Colonic mucosa (tissue), 4 donors: ENCODE measurements at regions not wholly inside any gene's neighbourhood (a gene's known extent, or its start where the extent isn't known, plus 50 kb on each side); places are given as distances from the start of the nearest gene placed in this dataset.
"Not testable (repeated sequence)": the region's sequence is repeated elsewhere in the genome, so short reads cannot be mapped to it uniquely, and the experiment has no call there.

ENCODE experiments used
- DNase-seq: peaks from one replicate; pipeline ENCODE4 v3.0.0-alpha.2; 2020
- H3K27ac ChIP-seq: fragments of 200-600 bp; one replicate; pipeline ENCODE4 v1.8.0; 2021
- H3K27me3 ChIP-seq: fragments of 200-600 bp; one replicate; pipeline ENCODE4 v1.8.0; 2021
- H3K36me3 ChIP-seq: fragments of 200-600 bp; one replicate; pipeline ENCODE4 v1.8.0; 2021
- H3K4me1 ChIP-seq: fragments of 200-600 bp; one replicate; pipeline ENCODE4 v1.8.0; 2021; ENCODE audit warnings: mild to moderate bottlenecking
- H3K4me3 ChIP-seq: fragments of 200-600 bp; one replicate; pipeline ENCODE4 v1.8.0; 2021
- H3K9ac ChIP-seq, 2 donors: one replicate each; pipeline ENCODE4 v1.7.0; 2013; ENCODE audit warnings: control low read depth in 2 of 2, low read depth in 2 of 2, low read length in 2 of 2
- H3K9me3 ChIP-seq: fragments of 200-600 bp; one replicate; pipeline ENCODE4 v1.8.0; 2021
- intact Hi-C: fragments of 100-400 bp; cut with DNase I; formaldehyde crosslinking; loops from one replicate; pipeline ENCODE4 v1.14.1; 2022
- TF ChIP-seq, protein P1 (sequence below): fragments of 200-600 bp; IDR thresholded peaks from one replicate; pipeline ENCODE4 v1.8.0; 2022; ENCODE audit warnings: antibody characterized with exemption, mild to moderate bottlenecking
- donor health status: healthy.
- donor health status: DM: no; HTN: no; CAD: no.
- donor health status: DM: no; HTN: no; CAD: no.

DNA sequence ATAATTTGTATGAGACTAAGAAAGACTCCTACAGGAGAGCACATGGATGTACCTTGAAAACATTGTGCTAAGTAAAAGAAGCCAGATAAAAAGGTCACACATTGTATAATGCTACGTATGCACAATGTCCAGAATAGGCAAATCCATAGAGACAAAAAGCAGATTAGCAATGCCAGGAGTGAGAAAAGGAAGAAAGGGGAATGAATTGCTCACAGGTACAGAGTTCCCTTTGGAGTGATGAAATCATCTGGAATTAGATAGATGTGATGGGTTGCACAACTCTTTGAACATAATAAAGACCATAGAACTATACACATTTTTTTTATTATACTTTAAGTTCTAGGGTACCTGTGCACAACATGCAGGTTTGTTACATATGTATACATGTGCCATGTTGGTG is 1218.9 kb upstream of the TMEM132C start:
- intact Hi-C loops: no loop called here
- Histone ChIP-seq H3K4me3 (no peak overlapping the region), H3K27ac (no peak overlapping the region), H3K36me3 (no peaks in the 10 kb centered on the region), H3K9me3 (no peaks in the 10 kb centered on the region), H3K4me1 (no peaks in the 10 kb centered on the region), H3K9ac (no peak overlapping the region), H3K27me3 (no peaks in the 10 kb centered on the region)
- no peak for DNase-seq
- TF ChIP-seq, protein P1, sequence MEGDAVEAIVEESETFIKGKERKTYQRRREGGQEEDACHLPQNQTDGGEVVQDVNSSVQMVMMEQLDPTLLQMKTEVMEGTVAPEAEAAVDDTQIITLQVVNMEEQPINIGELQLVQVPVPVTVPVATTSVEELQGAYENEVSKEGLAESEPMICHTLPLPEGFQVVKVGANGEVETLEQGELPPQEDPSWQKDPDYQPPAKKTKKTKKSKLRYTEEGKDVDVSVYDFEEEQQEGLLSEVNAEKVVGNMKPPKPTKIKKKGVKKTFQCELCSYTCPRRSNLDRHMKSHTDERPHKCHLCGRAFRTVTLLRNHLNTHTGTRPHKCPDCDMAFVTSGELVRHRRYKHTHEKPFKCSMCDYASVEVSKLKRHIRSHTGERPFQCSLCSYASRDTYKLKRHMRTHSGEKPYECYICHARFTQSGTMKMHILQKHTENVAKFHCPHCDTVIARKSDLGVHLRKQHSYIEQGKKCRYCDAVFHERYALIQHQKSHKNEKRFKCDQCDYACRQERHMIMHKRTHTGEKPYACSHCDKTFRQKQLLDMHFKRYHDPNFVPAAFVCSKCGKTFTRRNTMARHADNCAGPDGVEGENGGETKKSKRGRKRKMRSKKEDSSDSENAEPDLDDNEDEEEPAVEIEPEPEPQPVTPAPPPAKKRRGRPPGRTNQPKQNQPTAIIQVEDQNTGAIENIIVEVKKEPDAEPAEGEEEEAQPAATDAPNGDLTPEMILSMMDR: no peak

DNA sequence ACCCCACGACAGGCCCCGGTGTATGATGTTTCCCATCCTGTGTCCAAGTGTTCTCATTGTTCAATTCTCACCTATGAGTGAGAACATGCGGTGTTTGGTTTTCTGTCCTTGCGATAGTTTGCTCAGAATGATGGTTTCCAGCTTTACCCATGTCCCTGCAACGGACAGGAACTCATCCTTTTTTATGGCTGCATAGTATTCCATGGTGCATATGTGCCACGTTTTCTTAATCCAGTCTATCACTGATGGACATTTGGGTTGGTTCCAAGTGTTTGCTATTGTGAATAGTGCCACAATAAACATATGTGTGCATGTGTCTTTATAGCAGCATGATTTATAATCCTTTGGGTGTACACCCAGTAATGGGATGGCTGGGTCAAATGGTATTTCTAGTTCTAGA is 1218.4 kb upstream of the TMEM132C start:
- intact Hi-C loops, DNase-seq, H3K9me3 ChIP-seq, H3K27me3 ChIP-seq, H3K9ac ChIP-seq, H3K36me3 ChIP-seq, H3K4me1 ChIP-seq, H3K27ac ChIP-seq, H3K4me3 ChIP-seq: not testable (repeated sequence)

DNA sequence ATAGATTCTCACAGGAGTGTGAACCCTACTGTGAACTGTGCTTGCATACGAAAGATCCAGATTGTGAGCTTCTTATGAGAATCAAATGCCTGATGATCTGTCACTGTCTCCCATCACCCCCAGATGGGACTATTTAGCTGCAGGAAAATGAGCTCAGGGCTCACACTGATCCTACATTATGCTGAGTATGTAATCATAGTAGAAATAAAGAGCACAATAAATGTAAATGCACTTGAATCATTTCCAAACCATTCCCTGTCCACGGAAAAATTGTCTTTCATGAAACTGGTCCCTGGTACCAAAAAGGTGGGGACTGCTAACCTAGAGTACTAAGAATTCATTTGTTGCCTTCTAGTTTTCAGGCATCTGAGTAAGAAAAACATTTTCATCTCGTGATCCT is 1215.8 kb upstream of the TMEM132C start:
- TF ChIP-seq, protein P1: no peak
- Histone ChIP-seq H3K27me3 (no peaks in the 10 kb centered on the region), H3K4me1 (no peaks in the 10 kb centered on the region), H3K9me3 (no peaks in the 10 kb centered on the region), H3K9ac (no peak overlapping the region), H3K36me3 (no peaks in the 10 kb centered on the region), H3K27ac (no peak overlapping the region), H3K4me3 (no peak overlapping the region)
- intact Hi-C loops: no loop called here
- DNase-seq: no peak

DNA sequence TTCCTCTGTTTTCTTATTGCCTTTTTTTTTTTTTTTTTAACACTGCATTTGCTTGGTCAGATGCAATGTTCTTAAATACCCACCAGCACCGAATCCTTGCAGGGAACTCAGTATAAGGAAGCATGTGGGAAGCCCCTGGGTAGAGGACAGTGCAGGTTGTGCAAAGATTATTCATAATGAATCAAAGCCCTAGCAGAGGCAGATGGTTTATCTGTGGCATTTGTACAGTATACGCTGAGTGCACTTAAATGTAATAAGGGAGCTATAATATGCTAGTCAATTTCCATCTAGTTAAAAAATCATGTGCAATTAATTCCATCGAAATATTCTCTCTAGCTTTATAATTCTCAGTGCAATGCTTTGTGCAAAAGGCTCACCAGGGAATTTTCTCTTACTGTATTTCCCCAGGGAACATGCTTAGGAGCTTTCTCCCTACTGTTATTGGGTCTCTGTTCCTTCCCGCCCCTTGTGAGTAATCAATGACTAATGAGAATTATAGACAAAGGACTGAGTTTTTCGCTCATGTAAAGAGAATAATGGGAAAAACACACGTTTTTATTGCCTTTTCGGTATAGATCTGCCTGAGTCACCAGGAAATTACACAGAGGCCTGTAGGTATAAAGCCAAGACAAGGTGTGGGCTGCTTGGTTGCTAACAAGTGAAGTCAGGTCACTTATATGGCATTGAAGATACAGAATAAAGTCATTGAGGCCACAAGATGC is 1214.3 kb upstream of the TMEM132C start:
- Histone ChIP-seq H3K4me1 (no peaks in the 10 kb centered on the region), H3K36me3 (no peaks in the 10 kb centered on the region), H3K9me3 (no peaks in the 10 kb centered on the region), H3K27me3 (no peaks in the 10 kb centered on the region), H3K27ac (no peak overlapping the region), H3K4me3 (no peak overlapping the region), H3K9ac (no peak overlapping the region)
- DNase-seq: no peak
- intact Hi-C loops: no loop called here
- TF ChIP-seq, protein P1: no peak

DNA sequence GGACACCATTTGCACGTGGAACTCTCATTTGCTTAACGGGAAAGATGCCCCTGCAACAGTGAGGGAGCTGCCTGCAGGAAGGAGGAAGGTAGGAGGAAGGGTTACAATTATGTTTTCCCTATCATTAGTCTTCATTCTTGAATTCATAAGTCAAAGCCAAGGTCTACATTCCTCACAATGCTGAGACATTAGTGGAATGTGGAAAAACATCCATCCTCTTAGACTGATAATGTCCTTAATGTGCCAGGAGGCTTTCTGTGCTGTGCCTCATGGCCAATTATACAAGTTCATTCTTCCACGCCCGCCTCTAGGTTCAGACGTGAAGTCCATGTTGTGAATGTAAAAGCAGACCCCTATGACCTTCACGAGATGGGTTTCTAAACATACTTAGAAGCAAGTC is 1212.4 kb upstream of the TMEM132C start:
- no peak overlapping the region for H3K4me3 ChIP-seq
- H3K9me3 ChIP-seq: no peaks in the 10 kb centered on the region
- intact Hi-C loops: no loop called here
- TF ChIP-seq, protein P1: no peak
- DNase-seq: no peak
- H3K27ac ChIP-seq: no peak overlapping the region
- H3K9ac ChIP-seq: no peak overlapping the region
- no peaks in the 10 kb centered on the region for H3K4me1 ChIP-seq
- H3K27me3 ChIP-seq: no peaks in the 10 kb centered on the region
- H3K36me3 ChIP-seq: no peaks in the 10 kb centered on the region

DNA sequence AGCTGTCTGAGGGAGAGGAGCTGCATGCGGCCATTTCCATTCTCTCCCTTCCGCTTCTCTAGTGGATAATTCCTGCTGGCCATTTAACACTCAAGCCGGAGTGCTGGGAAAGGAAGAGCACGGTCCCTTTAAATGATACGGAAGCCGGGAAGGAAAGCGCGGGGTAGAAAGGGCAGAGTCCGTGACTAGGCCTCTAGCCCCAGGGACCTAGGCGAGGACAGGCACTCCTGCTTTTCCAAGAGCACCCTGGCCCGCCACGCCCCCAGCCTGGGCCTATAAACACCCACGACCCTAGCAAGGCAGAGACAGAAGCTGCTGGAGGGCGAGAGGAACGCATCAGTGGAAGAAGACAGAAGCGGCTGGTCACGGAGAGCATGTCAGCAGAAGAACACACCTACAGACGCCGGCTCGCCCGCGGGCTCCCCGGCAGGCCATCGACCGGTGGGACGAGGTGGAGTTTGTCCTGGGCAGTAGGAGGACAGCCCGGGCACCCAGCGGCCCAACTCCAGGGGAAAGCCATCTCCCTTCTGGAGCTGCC is 1206.6 kb upstream of the TMEM132C start:
- TF ChIP-seq, protein P1: no peak
- Histone ChIP-seq H3K4me3 (peak overlapping the region; percentile 28), H3K36me3 (no peaks in the 10 kb centered on the region), H3K27ac (peak overlapping the region; percentile 47), H3K9me3 (no peaks in the 10 kb centered on the region), H3K4me1 (peaks cover 3% of the 10 kb centered on the region), H3K9ac (peak overlapping the region in 1 of 2 donors; percentile 58), H3K27me3 (no peaks in the 10 kb centered on the region)
- DNase-seq: peak; percentile 76
- intact Hi-C loops: no loop called here
